Cortex of kidney (tissue), 1 donor: ENCODE measurements at regions not wholly inside any gene's neighbourhood (a gene's known extent, or its start where the extent isn't known, plus 50 kb on each side); places are given as distances from the start of the nearest gene placed in this dataset.

Experiments used
- DNase-seq: peaks from one replicate; lab custom pipeline; 2025; lab: John Stamatoyannopoulos, UW

DNA sequence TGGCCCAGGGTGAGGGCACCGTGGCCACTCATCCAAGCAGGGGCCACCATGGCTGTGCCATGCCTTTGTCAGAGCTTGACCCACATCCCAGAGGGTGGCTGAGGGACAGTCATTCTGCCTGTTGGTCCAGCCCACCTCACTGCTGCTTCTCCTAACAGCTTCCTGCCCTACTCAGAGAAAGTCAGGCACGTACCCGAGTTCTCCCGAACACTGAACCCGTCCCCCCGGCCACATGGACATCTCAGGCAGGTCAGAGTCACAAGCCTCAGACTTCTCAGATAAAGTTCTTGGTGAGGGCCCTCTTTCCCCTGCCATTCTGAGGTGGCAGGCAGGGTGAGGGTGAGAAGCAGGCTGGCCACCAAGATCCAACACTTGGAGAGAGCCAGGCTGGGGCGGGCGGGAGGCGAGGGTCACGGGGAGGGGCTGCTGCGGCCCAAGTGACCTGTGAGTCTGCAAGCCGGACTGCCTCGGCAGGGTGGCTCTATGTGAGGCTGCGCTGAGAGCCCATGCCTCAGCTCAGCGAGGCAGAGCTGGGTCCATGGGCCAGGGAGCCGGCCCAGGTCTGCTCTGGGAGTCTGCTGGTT lies 317.8 kb downstream of the TMEM121 start:
- no peak for DNase-seq

DNA sequence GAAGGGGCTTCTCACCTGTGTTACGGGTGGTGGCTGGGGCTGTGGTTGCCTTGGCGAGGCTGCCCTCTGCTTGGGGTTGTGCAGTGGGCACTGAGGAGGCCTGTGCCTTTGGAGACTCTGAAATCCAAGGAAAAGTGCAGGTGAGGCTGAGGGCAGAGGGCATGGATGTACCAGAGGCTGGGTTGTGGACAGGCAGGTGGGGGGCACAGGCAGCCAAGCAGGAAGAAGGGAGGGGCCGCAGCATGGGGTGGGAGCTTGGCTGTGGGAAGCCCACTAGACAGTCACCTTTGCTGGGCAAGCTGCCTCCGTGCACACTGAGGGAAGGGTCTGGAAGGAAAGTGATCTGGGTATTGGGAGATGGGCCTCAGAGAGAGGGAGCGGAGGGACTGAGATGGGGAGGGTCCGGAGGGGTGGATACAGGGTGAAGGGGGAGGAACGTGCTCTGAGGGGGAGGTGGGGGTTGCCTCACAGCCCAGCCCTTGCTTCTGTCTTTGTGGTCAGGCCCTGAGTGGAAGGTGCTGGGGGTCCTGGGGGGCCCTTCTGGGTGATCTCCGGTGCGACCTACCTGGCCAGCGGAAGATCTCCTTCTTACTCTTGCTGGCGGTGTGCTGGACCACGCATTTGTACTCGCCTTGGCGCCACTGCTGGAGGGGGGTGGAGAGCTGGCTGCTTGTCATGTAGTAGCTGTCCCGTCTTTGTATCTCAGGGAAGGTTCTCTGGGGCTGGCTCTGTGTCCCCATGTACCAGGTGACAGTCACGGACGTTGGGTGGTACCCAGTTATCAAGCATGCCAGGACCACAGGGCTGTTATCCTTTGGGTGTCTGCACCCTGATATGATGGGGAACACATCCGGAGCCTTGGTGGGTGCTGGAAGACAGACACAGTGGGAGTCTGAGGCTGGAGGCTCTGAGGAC lies 318.7 kb downstream of the TMEM121 start:
- no peak for DNase-seq

DNA sequence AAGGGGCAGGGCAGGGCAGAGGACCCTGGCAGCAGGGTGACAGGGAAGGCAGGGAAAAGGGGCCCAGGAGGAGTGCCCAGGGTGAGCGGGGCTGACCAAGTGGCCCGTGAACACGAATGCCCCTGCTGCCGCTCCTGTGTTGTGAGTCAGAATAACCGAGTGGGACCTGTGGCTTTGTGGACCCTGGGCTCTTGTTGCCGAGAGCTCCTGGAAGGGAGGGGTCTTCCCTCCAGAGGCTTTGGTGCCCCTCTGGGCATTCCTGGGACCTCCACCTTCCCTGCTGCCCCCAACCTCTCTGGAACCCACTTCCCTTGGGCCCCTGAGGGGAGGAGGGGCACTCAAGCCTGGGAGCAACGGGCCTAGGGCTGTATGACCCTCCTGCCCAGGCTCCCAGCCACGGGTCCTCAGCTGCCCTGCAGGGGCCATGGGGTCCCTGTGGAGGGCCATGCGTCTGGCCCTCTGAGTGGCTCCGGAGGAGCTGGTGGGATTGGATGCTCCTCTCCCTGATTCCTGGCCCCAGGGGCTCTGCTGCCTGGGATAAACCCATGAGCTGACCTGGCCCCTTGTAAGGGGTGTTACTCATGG lies 319.4 kb downstream of the TMEM121 start:
- no peak for DNase-seq

DNA sequence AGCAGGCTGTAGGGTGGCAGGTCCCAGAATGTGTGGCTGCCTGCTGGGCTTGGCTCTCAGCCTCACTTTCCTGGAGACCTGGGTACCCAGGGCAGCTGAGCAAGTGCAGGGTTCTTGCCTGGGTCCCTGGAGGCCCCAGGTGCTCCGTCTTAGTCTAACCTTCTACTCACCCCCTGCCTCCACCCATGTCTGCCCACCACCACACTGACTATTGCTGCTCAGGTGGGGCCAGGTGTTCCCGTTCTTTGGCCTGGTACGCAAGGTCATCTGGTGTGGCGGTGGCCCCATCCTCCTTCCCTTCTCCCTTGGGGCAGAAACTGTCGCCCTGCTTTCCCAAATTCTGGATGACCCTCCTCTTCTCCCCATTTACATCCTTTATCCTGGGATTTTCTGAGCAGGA lies 319.9 kb downstream of the TMEM121 start:
- no peak for DNase-seq

DNA sequence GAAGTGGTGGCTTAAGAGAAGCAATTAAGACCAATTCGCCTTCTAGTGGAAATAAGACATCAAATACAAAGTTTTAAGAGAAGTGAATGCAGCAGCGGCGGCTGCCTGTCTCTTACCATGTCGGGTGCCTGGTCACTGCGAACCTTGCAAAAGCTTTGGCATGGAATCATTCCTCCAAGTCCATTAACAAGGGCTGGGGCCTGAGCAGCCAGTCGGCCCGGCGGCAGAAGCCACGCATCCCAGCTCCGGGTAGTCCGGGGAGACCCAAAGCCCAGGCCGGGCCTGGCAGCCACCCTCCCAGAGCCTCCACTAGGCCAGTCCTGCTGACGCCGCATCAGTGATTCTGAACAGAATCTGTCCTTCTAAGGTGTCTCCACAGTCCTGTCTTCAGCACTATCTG lies 321.0 kb downstream of the TMEM121 start:
- no peak for DNase-seq

DNA sequence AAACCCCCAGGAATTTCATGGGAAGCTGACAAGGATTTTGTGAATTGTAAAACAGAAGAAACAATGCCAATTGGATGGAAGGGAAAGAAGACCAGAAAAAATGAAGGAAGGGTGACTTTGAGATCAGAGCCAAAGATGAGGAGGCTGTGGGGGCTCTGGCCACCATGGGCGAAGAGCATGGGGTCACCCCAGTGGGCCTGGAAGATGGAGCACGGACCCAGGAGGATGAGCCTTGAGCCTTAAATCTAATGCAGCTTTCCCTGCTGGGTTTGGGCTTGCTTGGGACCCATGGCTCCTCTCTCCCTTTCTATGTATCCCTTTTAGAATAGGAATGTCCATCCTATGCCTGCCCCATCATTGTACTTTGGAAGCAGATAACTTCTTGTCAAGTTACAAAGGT lies 322.2 kb downstream of the TMEM121 start:
- DNase-seq = no peak

DNA sequence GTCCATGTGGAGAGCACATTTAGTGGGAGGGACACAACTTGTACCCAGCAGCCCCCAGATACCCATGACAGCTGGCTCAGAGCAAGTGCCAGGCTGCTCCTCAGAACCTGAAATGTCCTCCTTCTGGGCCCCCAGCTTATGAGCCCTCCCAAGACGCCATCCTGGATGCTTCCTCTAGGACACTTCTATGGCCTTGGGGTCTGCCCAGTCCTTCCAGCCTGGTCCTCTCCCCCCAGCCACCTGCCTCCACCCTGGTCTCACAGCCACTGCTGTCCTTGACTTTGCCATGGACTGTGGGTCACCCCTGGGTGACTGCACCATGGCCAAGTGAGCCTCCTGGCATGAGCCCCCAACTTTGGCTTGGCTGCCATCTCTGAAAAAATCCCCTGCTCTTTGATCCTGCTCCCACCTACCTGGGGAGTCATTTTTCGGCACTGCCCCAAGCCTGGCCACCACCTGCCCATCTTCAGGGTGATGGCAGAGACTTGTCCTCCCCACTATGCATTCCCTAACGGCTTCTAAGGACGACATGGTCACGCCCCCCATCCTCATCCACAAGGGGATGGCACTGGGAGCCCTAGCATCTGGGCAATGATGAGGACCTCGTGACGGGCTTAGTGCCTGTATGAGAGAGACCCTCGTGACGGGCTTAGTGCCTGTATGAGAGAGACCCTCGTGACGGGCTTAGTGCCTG lies 323.7 kb downstream of the TMEM121 start:
- DNase-seq = no peak

DNA sequence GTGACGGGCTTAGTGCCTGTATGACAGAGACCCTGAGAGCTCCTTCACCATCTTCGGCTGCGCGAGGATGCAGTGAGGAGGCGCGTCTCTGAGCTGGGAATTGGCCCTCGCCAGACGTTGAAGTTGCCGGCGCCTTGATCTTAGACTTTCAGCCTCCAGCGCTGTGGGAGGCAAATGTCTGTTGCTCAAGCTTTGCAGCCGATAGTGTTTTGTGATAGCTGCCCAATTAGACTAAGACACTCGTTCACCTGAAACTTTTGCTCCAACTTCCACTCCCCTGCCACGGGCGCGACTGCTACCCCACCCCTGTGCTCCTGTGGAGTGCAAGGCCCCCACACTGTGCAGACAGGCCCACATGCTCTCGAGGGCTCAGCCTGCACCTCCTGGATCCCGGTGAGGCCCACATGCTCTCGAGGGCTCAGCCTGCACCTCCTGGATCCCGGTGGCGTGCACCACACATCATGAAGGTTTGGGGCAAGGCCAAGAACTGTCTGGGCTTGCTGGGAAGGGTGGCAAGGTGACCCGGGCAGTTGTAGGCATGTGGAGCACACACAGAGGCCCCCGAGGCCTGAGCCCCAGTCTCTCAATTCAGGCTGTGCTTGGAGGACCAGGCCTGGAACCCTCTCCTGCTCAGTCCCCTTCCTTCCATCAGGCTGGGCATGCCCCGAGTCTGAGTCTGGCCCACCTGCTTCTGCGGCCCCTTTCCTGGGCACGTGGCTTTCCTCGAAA lies 324.6 kb downstream of the TMEM121 start:
- DNase-seq = no peak

DNA sequence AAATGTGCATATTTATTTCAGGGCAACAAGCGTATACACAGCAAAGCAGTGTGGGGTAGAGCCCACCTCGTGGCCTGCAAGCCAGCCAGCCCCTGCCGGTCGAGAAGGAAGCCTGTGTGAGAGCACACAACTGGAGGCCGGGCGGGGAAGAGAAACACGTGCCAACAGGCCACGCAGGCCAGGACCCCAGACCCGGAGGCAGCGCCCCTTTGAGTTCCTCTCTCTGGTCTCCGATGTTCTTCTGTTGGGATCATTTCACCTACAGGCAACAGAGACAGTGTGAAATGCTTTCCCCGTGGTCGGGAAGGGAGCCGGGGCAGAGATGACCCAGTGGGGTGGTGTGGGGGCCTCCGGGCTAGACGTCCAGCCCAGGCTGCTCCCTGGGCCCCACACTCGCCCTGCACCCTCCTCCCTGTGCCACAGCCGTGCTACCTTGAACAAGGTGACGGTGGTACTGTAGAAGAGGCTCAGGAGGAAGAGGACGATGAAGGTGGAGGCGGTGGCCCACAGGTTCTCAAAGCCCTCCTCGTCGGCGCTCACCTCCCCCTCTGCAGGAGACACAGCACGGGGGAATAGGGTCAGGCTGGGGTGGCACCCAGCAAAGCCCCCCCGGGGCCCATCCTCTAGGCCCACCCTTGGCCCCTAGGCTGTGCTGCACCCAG lies 325.5 kb downstream of the TMEM121 start:
- DNase-seq = no peak

DNA sequence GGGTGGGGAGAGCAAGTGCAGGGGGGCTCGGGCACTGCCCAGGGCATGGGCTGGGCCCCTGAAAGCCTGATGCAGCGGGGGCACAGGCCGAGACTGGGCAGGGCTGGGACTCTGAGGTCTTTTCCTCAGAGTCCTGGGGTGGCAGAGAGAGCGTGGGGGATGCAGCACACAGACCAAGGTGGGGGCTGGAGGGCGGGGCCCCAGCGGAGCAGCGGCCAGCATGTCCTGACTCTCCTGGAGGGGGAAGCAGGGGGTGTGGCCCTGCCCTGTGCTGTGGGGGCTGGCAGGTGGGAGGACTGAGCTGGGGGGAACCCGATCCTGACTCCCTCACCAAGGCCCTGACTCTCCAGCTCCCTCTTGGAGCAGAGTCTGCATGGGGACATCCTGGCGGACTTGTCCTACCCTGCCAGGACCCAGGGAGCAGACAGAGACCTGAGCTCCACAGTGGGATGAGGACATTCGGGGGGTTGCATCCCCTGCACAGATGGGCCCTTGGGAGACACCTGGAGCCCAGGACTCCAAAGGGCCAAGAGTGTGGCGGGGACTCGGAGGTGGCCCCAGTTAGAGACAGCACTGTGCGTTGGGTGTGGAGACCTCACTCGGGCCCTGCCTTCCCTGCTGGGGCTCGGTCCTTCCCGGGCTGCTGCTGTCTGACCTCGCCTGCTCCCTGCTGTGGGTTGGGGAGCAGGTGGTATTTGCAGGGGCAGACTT lies 326.1 kb downstream of the TMEM121 start:
- no peak for DNase-seq

DNA sequence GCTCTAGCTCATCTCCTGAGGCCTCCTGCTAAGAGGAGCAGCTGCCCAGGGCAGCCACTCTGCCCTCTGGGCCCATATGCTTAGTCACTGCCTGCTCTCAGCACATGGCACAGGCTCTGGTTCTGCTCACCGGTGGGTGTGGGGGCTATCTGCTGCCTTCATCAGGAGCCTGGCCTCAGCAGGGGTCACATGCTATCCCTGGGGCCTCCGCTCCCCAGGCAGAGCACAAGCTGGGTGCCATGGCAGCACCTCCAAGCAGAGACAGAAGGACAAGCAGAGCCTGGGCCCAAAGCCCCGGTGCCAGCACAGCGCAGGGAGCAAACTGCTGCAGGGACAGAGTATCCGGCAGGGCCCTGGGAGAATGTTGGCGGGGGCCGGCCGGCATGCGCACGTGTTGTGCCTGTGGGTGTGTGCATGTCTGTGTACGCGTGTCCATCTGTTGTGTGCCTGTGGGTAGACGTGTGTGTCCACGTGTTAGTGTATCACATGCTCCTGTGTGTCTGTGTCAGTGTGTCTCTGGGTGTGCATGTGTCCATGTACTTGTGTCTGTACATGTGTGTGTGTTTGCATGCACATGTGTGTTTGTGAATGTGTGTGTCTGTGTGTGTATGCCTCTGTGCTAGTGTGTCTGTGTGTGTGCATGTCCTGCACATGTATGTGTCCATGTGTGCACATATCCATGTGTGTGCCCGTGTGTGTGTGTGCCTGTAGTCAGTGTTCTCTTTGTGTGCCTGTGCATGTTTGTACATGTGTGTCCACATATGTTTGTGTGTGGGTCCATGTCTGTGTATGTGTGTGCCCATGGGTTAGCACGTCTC lies 326.9 kb downstream of the TMEM121 start:
- DNase-seq = no peak

DNA sequence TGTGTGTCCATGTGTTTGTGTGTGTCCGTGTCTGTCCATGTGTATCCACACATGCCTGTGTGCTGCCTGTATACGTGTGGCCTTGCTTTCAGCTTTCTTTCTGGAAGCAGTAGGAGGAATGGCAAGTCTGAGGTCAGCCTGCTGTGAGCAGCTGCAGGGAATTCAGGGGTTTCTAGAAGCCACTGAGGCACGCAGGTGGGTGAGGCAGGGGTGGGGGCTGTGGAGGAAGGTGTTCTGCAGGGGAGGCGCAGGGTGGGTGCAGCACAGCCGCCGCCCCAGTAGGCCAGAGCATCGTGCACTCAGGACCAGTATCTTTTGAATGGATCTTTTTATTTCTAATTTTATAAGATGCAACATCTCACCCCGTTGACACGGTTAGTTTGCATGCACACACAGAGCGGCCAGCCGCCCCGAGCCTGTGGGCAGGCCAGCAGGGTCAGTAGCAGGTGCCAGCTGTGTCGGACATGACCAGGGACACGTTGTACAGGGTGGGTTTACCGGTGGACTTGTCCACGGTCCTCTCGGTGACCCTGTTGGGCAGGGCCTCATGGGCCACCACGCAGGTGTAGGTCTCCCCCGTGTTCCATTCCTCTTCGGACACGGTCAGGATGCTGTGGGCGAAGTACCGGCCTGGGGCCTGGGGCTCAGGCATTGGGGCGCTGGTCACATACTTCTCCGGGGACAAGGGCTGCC lies 327.7 kb downstream of the TMEM121 start:
- DNase-seq = no peak

DNA sequence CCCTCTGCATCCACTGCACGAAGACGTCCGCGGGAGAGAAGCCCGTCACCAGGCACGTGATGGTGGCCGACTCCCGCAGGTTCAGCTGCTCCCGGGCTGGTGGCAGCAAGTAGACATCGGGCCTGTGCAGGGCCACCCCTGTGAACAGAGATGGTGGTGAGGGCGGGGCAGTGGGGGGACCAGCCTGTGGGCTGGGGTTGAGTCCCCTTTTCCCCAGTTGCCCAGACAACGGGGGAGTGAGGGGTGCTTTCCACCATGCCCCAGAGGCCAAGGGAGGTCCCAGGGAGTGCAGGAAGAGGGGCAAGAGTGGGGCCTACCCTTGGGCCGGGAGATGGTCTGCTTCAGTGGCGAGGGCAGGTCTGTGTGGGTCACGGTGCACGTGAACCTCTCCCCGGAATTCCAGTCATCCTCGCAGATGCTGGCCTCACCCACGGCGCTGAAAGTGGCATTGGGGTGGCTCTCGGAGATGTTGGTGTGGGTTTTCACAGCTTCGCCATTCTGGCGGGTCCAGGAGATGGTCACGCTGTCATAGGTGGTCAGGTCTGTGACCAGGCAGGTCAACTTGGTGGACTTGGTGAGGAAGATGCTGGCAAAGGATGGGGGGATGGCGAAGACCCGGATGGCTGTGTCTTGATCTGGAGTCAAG lies 328.3 kb downstream of the TMEM121 start:
- no peak for DNase-seq

DNA sequence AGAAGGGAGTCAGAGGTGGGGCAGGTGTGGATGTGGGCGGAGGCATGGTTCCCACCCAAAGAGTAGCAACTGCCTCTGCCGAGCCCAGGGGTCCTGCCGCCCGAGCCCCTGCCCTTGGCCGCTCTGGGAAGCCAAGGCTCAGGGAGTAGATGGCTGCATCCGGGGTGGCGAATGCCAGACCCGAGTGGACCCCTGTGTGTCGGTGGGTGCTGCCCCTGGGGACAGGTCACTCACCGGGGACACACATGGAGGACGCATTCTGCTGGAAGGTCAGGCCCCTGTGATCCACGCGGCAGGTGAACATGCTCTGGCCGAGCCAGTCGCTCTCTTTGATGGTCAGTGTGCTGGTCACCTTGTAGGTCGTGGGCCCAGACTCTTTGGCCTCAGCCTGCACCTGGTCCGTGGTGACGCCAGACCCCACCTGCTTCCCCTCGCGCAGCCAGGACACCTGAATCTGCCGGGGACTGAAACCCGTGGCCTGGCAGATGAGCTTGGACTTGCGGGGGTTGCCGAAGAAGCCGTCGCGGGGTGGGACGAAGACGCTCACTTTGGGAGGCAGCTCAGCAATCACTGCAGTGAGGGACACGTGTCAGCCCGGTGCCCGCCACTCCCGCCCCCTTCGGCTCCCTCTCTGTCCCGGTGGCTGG lies 329.0 kb downstream of the TMEM121 start:
- DNase-seq = no peak

DNA sequence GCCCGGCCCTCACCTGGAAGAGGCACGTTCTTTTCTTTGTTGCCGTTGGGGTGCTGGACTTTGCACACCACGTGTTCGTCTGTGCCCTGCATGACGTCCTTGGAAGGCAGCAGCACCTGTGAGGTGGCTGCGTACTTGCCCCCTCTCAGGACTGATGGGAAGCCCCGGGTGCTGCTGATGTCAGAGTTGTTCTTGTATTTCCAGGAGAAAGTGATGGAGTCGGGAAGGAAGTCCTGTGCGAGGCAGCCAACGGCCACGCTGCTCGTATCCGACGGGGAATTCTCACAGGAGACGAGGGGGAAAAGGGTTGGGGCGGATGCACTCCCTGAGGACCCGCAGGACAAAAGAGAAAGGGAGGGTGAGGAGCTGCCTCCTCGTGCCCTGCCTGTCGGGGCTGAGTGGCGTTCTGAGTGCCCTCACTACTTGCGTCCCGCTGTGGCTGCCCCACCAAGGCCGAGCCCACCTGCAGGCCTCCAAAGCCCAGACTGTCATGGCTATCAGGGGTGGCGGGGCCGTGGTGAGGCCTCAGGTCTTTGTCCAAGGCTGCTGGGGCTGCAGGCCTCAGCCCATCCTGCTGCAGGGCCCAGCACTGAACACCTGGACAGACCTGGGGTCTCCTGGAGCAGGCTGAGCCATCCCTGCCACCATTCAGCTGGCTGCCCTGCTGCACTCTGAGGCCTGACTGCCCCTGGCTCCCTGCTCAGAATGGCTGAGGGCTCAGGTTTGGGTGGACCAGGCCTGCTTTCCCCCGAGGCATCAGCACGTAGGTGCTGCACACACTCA lies 329.7 kb downstream of the TMEM121 start:
- no peak for DNase-seq

DNA sequence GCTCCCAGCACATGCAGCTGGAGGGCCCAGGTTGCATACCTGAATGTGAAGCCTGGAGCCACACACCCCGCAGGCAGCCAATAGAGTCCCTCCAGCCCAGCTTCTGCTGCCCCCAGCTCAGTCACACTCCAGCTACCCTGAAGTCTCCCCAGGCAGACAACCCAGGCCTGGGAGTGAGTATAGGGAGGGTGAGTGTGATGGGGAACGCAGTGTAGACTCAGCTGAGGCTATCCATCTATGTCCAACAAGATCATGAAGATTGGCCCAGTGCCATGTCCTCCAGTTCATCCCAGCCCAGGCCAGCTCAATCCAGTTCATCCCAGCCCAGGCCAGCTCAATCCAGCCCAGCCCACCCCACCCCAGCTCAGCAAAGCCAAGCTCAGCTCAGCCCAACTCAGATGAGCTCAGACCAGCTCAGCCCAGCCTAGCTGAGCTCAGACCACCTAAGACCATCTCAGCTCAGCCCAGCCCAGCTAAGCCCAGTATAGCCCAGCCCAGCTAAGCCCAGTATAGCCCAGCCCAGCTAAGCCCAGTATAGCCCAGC lies 330.4 kb downstream of the TMEM121 start:
- no peak for DNase-seq

DNA sequence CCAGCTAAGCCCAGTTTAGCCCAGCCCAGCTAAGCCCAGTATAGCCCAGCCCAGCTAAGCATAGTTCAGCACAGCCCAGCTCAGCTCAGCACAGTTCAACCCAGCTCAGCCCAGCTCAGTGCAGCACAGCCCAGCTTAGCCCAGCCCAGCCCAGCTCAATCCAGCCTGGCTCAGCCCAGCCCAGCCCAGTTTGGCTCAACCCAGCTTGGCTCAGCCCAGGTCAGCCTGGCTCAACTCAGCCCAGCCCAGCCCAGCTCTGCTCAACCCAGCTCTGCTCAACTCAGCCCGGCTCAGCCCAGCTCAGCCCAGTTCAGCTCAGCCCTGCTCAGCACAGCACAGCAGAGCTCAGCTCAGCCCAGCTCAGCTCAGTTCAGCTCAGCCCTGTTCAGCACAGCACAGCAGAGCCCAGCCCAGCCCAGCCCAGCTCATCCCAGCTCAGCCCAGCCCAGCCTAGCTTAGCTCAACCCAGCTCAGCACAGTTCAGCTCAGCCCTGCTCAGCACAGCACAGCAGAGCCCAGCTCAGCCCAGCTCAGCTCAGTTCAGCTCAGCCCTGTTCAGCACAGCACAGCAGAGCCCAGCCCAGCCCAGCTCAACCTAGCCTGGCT lies 330.9 kb downstream of the TMEM121 start:
- DNase-seq = no peak
